A549 (cell line): ENCODE measurements at regions not wholly inside any gene's neighbourhood (a gene's known extent, or its start where the extent isn't known, plus 50 kb on each side); places are given as distances from the start of the nearest gene placed in this dataset.

Source experiments
- ATAC-seq, 2 experiments: fragments of 200-7000 bp in 1 of 2; fragments of >200 bp in 1 of 2; cut with Nextera tagmentation in 1 of 2; cut with Tn5 transposase in 1 of 2; 3 replicates each; pipeline versions ENCODE4 v1.8.0 to v1.9.1; 2018 to 2020; ENCODE audit warnings: mild to moderate bottlenecking in 1 of 2, moderate library complexity in 1 of 2
- CTCF ChIA-PET: fragments of 300-600 bp; sonication (Branson Sonifier 250); formaldehyde crosslinking; extraction: SDS; loops from one replicate; lab custom pipeline; 2021; ENCODE audit warnings: antibody characterized with exemption, inconsistent platforms; lab: Yijun Ruan, JAX
- POLR2A ChIA-PET: fragments of 350-600 bp; formaldehyde crosslinking; extraction: SDS; loops from one replicate; lab custom pipeline; 2021; ENCODE audit warnings: antibody characterized with exemption, inconsistent platforms; lab: Yijun Ruan, JAX
- DNase-seq, 2 experiments: peaks; one replicate each; pipeline versions ENCODE4 v3.0.0 to v3.0.0-alpha.2; 2011 to 2016; ENCODE audit warnings: low read depth in 1 of 2, low spot score in 1 of 2
- FAIRE-seq: peaks from 2 replicates; lab custom pipeline; 2011; peaks lifted over from hg19 to GRCh38; lab: Jason Lieb, UNC
- H3K27ac ChIP-seq, 2 experiments: fragments of >200 bp; sonication (Bioruptor Twin); formaldehyde crosslinking; 3 replicates each; pipeline ENCODE4 v1.5.1; 2016 to 2017
- H3K4me1 ChIP-seq: fragments of >200 bp; sonication (Bioruptor Twin); formaldehyde crosslinking; 3 replicates; pipeline ENCODE4 v1.6.1; 2016
- H3K4me2 ChIP-seq: fragments of >200 bp; sonication (Bioruptor Twin); formaldehyde crosslinking; 3 replicates; pipeline ENCODE4 v1.6.1; 2016
- H3K4me3 ChIP-seq: fragments of >200 bp; sonication (Bioruptor Twin); formaldehyde crosslinking; 3 replicates; pipeline ENCODE4 v1.5.1; 2016
- H3K9me3 ChIP-seq: fragments of >200 bp; sonication (Bioruptor Twin); formaldehyde crosslinking; 3 replicates; pipeline ENCODE4 v1.6.1; 2016
- BHLHE40 ChIP-seq: IDR thresholded peaks from 2 replicates; pipeline ENCODE4 v1.6.1; 2012; ENCODE audit warnings: low read depth, low read length, inconsistent platforms
- CEBPB ChIP-seq, 2 experiments: fragments of >200 bp in 1 of 2; sonication (Bioruptor Twin) in 1 of 2; formaldehyde crosslinking in 1 of 2; IDR thresholded peaks; 2 replicates each; pipeline ENCODE4 v1.6.1; 2012 to 2016
- EHF ChIP-seq: fragments of 250-450 bp; sonication (Bioruptor Pico); IDR thresholded peaks from 2 replicates; pipeline ENCODE4 v1.5.0; 2020; ENCODE audit warnings: mild to moderate bottlenecking
- ELK1 ChIP-seq: fragments of 150-350 bp; IDR thresholded peaks from 2 replicates; pipeline ENCODE4 v1.6.1; 2014; ENCODE audit warnings: low read depth, mild to moderate bottlenecking, low read length
- FOSB ChIP-seq: fragments of 250-450 bp; sonication (Bioruptor Pico); IDR thresholded peaks from 2 replicates; pipeline ENCODE4 v1.5.0; 2020; ENCODE audit warnings: mild to moderate bottlenecking, moderate library complexity
- FOSL2 ChIP-seq, 2 experiments: fragments of 450-650 bp in 1 of 2; fragments of >200 bp in 1 of 2; sonication (Bioruptor Twin) in 1 of 2; formaldehyde crosslinking; IDR thresholded peaks; 2 replicates each; pipeline versions ENCODE4 v1.5.0 to v1.6.1; 2016 to 2020; ENCODE audit warnings: mild to moderate bottlenecking in 1 of 2, moderate library complexity in 1 of 2
- HMGXB4 ChIP-seq: fragments of 250-450 bp; sonication (Bioruptor Pico); IDR thresholded peaks from 2 replicates; pipeline ENCODE4 v1.5.0; 2021; ENCODE audit warnings: mild to moderate bottlenecking, moderate library complexity, borderline replicate concordance
- HOXA7 ChIP-seq: fragments of 250-450 bp; sonication (Bioruptor Pico); IDR thresholded peaks from 2 replicates; pipeline ENCODE4 v1.5.0; 2020; ENCODE audit warnings: mild to moderate bottlenecking, moderate library complexity
- KDM1A ChIP-seq: fragments of 200-600 bp; sonication (generic); IDR thresholded peaks from 2 replicates; pipeline ENCODE4 v1.6.1; 2016; ENCODE audit warnings: low read depth, mild to moderate bottlenecking
- MAX ChIP-seq: IDR thresholded peaks from 2 replicates; pipeline ENCODE4 v1.6.1; 2012
- MAZ ChIP-seq: fragments of 150-350 bp; IDR thresholded peaks from 2 replicates; pipeline ENCODE4 v1.6.1; 2014; ENCODE audit warnings: antibody characterized with exemption, low read depth, low read length, borderline replicate concordance
- NR3C1 ChIP-seq: fragments of >200 bp; sonication (Bioruptor Twin); formaldehyde crosslinking; IDR thresholded peaks from 3 replicates; pipeline ENCODE4 v1.6.1; 2017
- PBX3 ChIP-seq: IDR thresholded peaks from 2 replicates; pipeline ENCODE4 v1.6.1; 2012
- POLR2A ChIP-seq: IDR thresholded peaks from 2 replicates; pipeline ENCODE4 v1.6.1; 2012; ENCODE audit warnings: mild to moderate bottlenecking, low read length
- RCOR1 ChIP-seq: fragments of 150-350 bp; IDR thresholded peaks from 2 replicates; pipeline ENCODE4 v1.6.1; 2014; ENCODE audit warnings: antibody characterized with exemption, low read length, low read depth
- RFX5 ChIP-seq: fragments of 450-650 bp; IDR thresholded peaks from 2 replicates; pipeline ENCODE4 v1.7.1; 2014; ENCODE audit warnings: antibody characterized with exemption, mild to moderate bottlenecking, moderate library complexity
- RNF2 ChIP-seq: fragments of 200-600 bp; sonication (generic); IDR thresholded peaks from 2 replicates; pipeline ENCODE4 v1.6.1; 2016; ENCODE audit warnings: low read depth, mild to moderate bottlenecking, antibody characterized with exemption, moderate library complexity, borderline replicate concordance
- TP53 ChIP-seq: fragments of 250-450 bp; sonication (Bioruptor Pico); IDR thresholded peaks from 2 replicates; pipeline ENCODE4 v1.5.0; 2021; ENCODE audit warnings: mild to moderate bottlenecking, moderate library complexity
- ZC3H11A ChIP-seq: fragments of 450-650 bp; IDR thresholded peaks from 2 replicates; pipeline ENCODE4 v1.6.1; 2014; ENCODE audit warnings: antibody characterized with exemption, mild to moderate bottlenecking
- ZFP36 ChIP-seq: fragments of 450-650 bp; IDR thresholded peaks from 2 replicates; pipeline ENCODE4 v1.6.1; 2014; ENCODE audit warnings: borderline replicate concordance; ENCODE audit not compliant: partially characterized antibody
- WGBS: methylation state at CpG from one replicate; pipeline ENCODE4 v1.1.6; 2017; ENCODE audit errors: missing lambda C conversion rate; 5-methylcytosine and 5-hydroxymethylcytosine counted together

- POLR2A ChIA-PET, result no interaction called here
- Histone ChIP-seq H3K4me2 (no peak overlapping the region), H3K4me3 (no peak overlapping the region), H3K9me3 (no peaks in the 10 kb centered on the region)
- no peak for FAIRE-seq
- TF ChIP-seq MAX (no peak), PBX3 (no peak), ZC3H11A (no peak), ELK1 (no peak), TP53 (CRISPR knock-in tag) (no peak), POLR2A (no peak), EHF (CRISPR knock-in tag) (no peak), RCOR1 (no peak), FOSB (CRISPR knock-in tag) (no peak), ZFP36 (no peak), KDM1A (no peak)
- TF ChIP-seq, all 56 proteins: peak for 0
- no peak overlapping the region for H3K27ac ChIP-seq
- WGBS, result 79% methylated on average over 7 of the region's 7 CpGs
- no peaks in the 10 kb centered on the region for H3K4me1 ChIP-seq
- no peak for DNase-seq
- CTCF ChIA-PET, result no interaction called here
- no peak for ATAC-seq
Measured at GRCh38 chr4:187172340-187172761, 448.7 kb upstream of the FAT1 start.

- 53% methylated on average over 8 of the region's 8 CpGs for WGBS
- ChIA-PET CTCF (no interaction called here), POLR2A (no interaction called here)
- Histone ChIP-seq H3K9me3 (no peaks in the 10 kb centered on the region), H3K4me2 (no peak overlapping the region), H3K27ac (no peak overlapping the region), H3K4me3 (no peak overlapping the region), H3K4me1 (no peaks in the 10 kb centered on the region)
- TF ChIP-seq NR3C1 (no peak), RNF2 (no peak), HOXA7 (CRISPR knock-in tag) (no peak)
- DNase-seq (no peak), FAIRE-seq (no peak), ATAC-seq (no peak)
Measured at GRCh38 chr4:187174749-187175148, 451.1 kb upstream of the FAT1 start.

GRCh38 chr4:187175197-187175596 is 451.5 kb upstream of the FAT1 start:
- H3K4me3 ChIP-seq, result no peak overlapping the region
- TF ChIP-seq RFX5, result no peak
- no peak for TF ChIP-seq BHLHE40
- no peak for TF ChIP-seq HMGXB4 (CRISPR knock-in tag)
- CTCF ChIA-PET, result no interaction called here
- no peak for FAIRE-seq
- H3K27ac ChIP-seq, result no peak overlapping the region
- H3K9me3 ChIP-seq, result no peaks in the 10 kb centered on the region
- no peak for DNase-seq
- no peak for ATAC-seq
- 46% methylated on average over 5 of the region's 5 CpGs for WGBS
- H3K4me1 ChIP-seq, result no peaks in the 10 kb centered on the region
- POLR2A ChIA-PET, result no interaction called here
- H3K4me2 ChIP-seq, result no peak overlapping the region

- no peak for FAIRE-seq
- POLR2A ChIA-PET, result no interaction called here
Measured at GRCh38 chr4:187176261-187176910, 452.7 kb upstream of the FAT1 start.

More at GRCh38 chr4:187176261-187176910, 452.7 kb upstream of the FAT1 start:
- Histone ChIP-seq H3K4me3 (no peak overlapping the region), H3K4me1 (no peaks in the 10 kb centered on the region), H3K9me3 (no peaks in the 10 kb centered on the region), H3K27ac (no peak overlapping the region), H3K4me2 (no peak overlapping the region)
- ATAC-seq (no peak), DNase-seq (no peak)
- TF ChIP-seq MAZ, result no peak
- no peak for TF ChIP-seq CEBPB (IDR thresholded peaks at IDR 0.05)
- TF ChIP-seq FOSL2 (IDR thresholded peaks at IDR 0.05), result no peak
- no peak for TF ChIP-seq FOSL2 (CRISPR knock-in tag; IDR thresholded peaks at IDR 0.05)
- TF ChIP-seq FOSB (CRISPR knock-in tag), result no peak
- WGBS, result 85% methylated on average over 14 of the region's 24 CpGs
- CTCF ChIA-PET, result no interaction called here
